ENCODE measurements at regions not wholly inside any gene's neighbourhood (a gene's known extent, or its start where the extent isn't known, plus 50 kb on each side); places are given as distances from the start of the nearest gene placed in this dataset.

- Histone ChIP-seq H2BK5ac (ENCODE audit: low read depth, low read length, poor library complexity, severe bottlenecking) (no peak overlapping the region), H4K20me1 (ENCODE audit: insufficient read depth, low read length) (no peaks in the 10 kb centered on the region), H4K5ac (ENCODE audit: low read depth, low read length) (no peak overlapping the region), H3K27me3 (ENCODE audit: control insufficient read depth, insufficient read depth, low read length) (no peaks in the 10 kb centered on the region), H4K91ac (ENCODE audit: insufficient read depth, low read depth, low read length) (no peak overlapping the region), H3K4ac (ENCODE audit: low read depth, low read length) (no peak overlapping the region), H3K9me1 (ENCODE audit: insufficient read depth, low read length) (no peaks in the 10 kb centered on the region), H3K23ac (ENCODE audit: low read depth, low read length) (no peak overlapping the region), H3K14ac (replicated peaks; ENCODE audit: low read depth, low read length) (no peak overlapping the region), H3K4me2 (ENCODE audit: low read depth, low read length) (no peak overlapping the region), H2BK20ac (ENCODE audit: low read depth, low read length) (no peak overlapping the region), H2BK15ac (ENCODE audit: low read depth, low read length) (no peak overlapping the region), H4K8ac (ENCODE audit: low read depth in 2 of 2, low read length in 2 of 2) (no peak overlapping the region), H2AK9ac (replicated peaks; ENCODE audit: low read depth, low read length, poor library complexity) (no peak overlapping the region), H3K79me1 (ENCODE audit: low read depth in 1 of 2, low read length in 2 of 2) (no peaks in the 10 kb centered on the region), H3K27ac (ENCODE audit: insufficient read depth, low read length) (no peak overlapping the region), H3K18ac (ENCODE audit: low read depth, low read length) (no peak overlapping the region), H3K4me3 (ENCODE audit: insufficient read depth, low read depth, low read length) (no peak overlapping the region), H3K4me1 (ENCODE audit: control insufficient read depth, insufficient read depth, low read length) (no peaks in the 10 kb centered on the region), H2BK120ac (ENCODE audit: low read depth, low read length) (no peak overlapping the region), H3K36me3 (ENCODE audit: control insufficient read depth, insufficient read depth, low read length) (no peaks in the 10 kb centered on the region), H2AK5ac (ENCODE audit: low read depth, low read length) (no peak overlapping the region), H2AFZ (replicated peaks; ENCODE audit: low read length, poor library complexity) (no peak overlapping the region), H3K9me3 (ENCODE audit: control insufficient read depth, insufficient read depth, low read length) (no peaks in the 10 kb centered on the region), H3K9ac (ENCODE audit: low read depth, low read length) (no peak overlapping the region), H3K56ac (ENCODE audit: extremely low read depth, insufficient read depth, low read length) (no peak overlapping the region)
- TF ChIP-seq RCOR1 (IDR thresholded peaks at IDR 0.05; ENCODE audit: insufficient replicate concordance, low read length) (no peak), RFX5 (IDR thresholded peaks at IDR 0.05; ENCODE audit: low read depth, low read length) (no peak), ELK1 (IDR thresholded peaks at IDR 0.05; ENCODE audit: borderline replicate concordance, low read depth, low read length) (no peak), RAD21 (IDR thresholded peaks at IDR 0.05; ENCODE audit: low read length) (no peak), NFE2L2 (IDR thresholded peaks at IDR 0.05; ENCODE audit: low read depth, low read length) (no peak), CEBPB (IDR thresholded peaks at IDR 0.05; ENCODE audit: low read depth, low read length) (no peak), POLR2A (IDR thresholded peaks at IDR 0.05; ENCODE audit: low read depth, low read length) (no peak), FOS (IDR thresholded peaks at IDR 0.05; ENCODE audit: low read depth, low read length) (no peak), SMC3 (IDR thresholded peaks at IDR 0.05; ENCODE audit: low read depth, low read length) (no peak), USF2 (IDR thresholded peaks at IDR 0.05; ENCODE audit: low read depth, low read length) (no peak), BHLHE40 (IDR thresholded peaks at IDR 0.05; ENCODE audit: low read depth, low read length) (no peak), MAZ (IDR thresholded peaks at IDR 0.05; ENCODE audit: borderline replicate concordance, low read depth, low read length) (no peak), CTCF (conservative IDR thresholded peaks at IDR 0.05; ENCODE audit: low read depth, low read length) (no peak), MAFK (IDR thresholded peaks at IDR 0.05; ENCODE audit: low read depth, low read length) (no peak), MXI1 (IDR thresholded peaks at IDR 0.05; ENCODE audit: borderline replicate concordance, low read depth, low read length) (no peak), CHD1 (IDR thresholded peaks at IDR 0.05; ENCODE audit: low read depth, low read length) (no peak)
- no peak for ATAC-seq (ENCODE audit: low read depth)
- DNase-seq: no peak
- in situ Hi-C loops (cut with MboI; ENCODE audit: low sequenced_read_pairs): no loop called here
- intact Hi-C loops (cut with micrococcal nuclease): no loop called here
- ChIA-PET CTCF (no interaction called here), POLR2A (ENCODE audit: unreplicated experiment) (no interaction called here)
- dilution Hi-C loops (cut with HindIII; ENCODE audit: low sequenced_read_pairs, unreplicated experiment): no loop called here
- no TSS peak for BruUV-seq (replicated peaks)
- no CpG with 5 or more reads among the region's 4 CpGs for WGBS, 2 experiments (ENCODE audit: extremely low coverage in 2 of 2, insufficient read length in 1 of 2)
Measured at GRCh38 chr11:82373781-82374542, 359.7 kb downstream of the FAM181B start.
